Hippocampal formation (tissue), 2 donors: ENCODE measurements at regions not wholly inside any gene's neighbourhood (a gene's known extent, or its start where the extent isn't known, plus 50 kb on each side); places are given as distances from the start of the nearest gene placed in this dataset.

Experiments used
- DNase-seq, 2 donors: peaks; one replicate each; lab custom pipeline; 2025; lab: John Stamatoyannopoulos, UW

- DNase-seq = no peak
These were observed 311.0 kb downstream of the CENPC start for GRCh38 chr4:67234296-67234695.

- no peak for DNase-seq
These were observed 316.2 kb downstream of the CENPC start for GRCh38 chr4:67229148-67229547.

GRCh38 chr4:67220861-67221260 is 324.4 kb downstream of the CENPC start:
- DNase-seq = no peak

- DNase-seq = no peak
These were observed 326.4 kb downstream of the CENPC start for GRCh38 chr4:67218883-67219282.

GRCh38 chr4:67207941-67208441 is 337.3 kb downstream of the CENPC start:
- no peak for DNase-seq

GRCh38 chr4:67204441-67204840 is 340.9 kb downstream of the CENPC start:
- no peak for DNase-seq

- DNase-seq = no peak
These were observed 344.0 kb downstream of the CENPC start for GRCh38 chr4:67201334-67201733.

GRCh38 chr4:67198727-67199126 is 346.6 kb downstream of the CENPC start:
- no peak for DNase-seq

GRCh38 chr4:67167849-67168248 is 377.5 kb downstream of the CENPC start:
- no peak for DNase-seq

- no peak for DNase-seq
These were observed 382.6 kb downstream of the CENPC start for GRCh38 chr4:67162690-67163089.

- DNase-seq = no peak
These were observed 384.0 kb downstream of the CENPC start for GRCh38 chr4:67161311-67161710.

GRCh38 chr4:67160394-67160793 is 384.9 kb downstream of the CENPC start:
- DNase-seq = no peak

GRCh38 chr4:67158666-67159065 is 386.6 kb downstream of the CENPC start:
- no peak for DNase-seq

- DNase-seq = no peak
These were observed 392.3 kb downstream of the CENPC start for GRCh38 chr4:67152976-67153375.

- no peak for DNase-seq
These were observed 393.6 kb downstream of the CENPC start for GRCh38 chr4:67151376-67152343.

- DNase-seq = no peak
These were observed 403.7 kb downstream of the CENPC start for GRCh38 chr4:67141586-67141985.

- no peak for DNase-seq
These were observed 410.7 kb downstream of the CENPC start for GRCh38 chr4:67134616-67135015.

GRCh38 chr4:67133162-67133561 is 412.1 kb downstream of the CENPC start:
- no peak for DNase-seq

- DNase-seq = no peak
These were observed 414.1 kb downstream of the CENPC start for GRCh38 chr4:67131224-67131623.

- DNase-seq = no peak
These were observed 414.9 kb downstream of the CENPC start for GRCh38 chr4:67130411-67130810.

GRCh38 chr4:67126570-67126969 is 418.7 kb downstream of the CENPC start:
- DNase-seq = no peak

GRCh38 chr4:67125636-67126514 is 419.4 kb downstream of the CENPC start:
- no peak for DNase-seq

- DNase-seq = no peak
These were observed 420.6 kb downstream of the CENPC start for GRCh38 chr4:67124716-67125115.
